ENCODE measurements at regions not wholly inside any gene's neighbourhood (a gene's known extent, or its start where the extent isn't known, plus 50 kb on each side); places are given as distances from the start of the nearest gene placed in this dataset.

- TF ChIP-seq ZNF274 (IDR thresholded peaks at IDR 0.05; ENCODE audit: low read depth, low read length) (no peak), YY1 (IDR thresholded peaks at IDR 0.05; ENCODE audit: insufficient read depth, insufficient read length) (no peak)
Observed at GRCh38 chr16:26295625-26296304, 604.0 kb downstream of the HS3ST4 start.

Data from NT2/D1 (cell line).